ENCODE measurements at regions not wholly inside any gene's neighbourhood (a gene's known extent, or its start where the extent isn't known, plus 50 kb on each side); places are given as distances from the start of the nearest gene placed in this dataset.
"Not testable (repeated sequence)": the region's sequence is repeated elsewhere in the genome, so short reads cannot be mapped to it uniquely, and the experiment has no call there.

DNA sequence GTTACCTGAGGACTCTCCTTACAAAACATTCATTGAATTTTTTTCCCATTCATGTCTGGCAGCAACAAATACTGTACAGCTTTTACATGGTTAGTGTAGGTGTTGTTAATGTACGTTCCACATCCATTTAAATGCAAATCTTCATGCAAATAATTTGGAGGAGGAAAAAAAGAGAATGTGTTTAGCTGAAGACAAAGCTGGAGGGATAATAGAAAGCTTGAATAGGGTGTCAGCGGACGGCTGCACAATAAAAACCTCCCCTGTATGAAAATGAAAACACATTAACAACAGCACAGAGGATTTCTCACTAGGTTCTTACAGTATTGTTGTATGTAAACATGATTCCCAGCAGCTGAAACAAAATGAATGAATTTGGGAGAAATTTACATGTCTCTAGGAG, 231.5 kb downstream of the ZNF608 start:
- DNase-seq (ENCODE audit: low read depth, low spot score): no peak

DNA sequence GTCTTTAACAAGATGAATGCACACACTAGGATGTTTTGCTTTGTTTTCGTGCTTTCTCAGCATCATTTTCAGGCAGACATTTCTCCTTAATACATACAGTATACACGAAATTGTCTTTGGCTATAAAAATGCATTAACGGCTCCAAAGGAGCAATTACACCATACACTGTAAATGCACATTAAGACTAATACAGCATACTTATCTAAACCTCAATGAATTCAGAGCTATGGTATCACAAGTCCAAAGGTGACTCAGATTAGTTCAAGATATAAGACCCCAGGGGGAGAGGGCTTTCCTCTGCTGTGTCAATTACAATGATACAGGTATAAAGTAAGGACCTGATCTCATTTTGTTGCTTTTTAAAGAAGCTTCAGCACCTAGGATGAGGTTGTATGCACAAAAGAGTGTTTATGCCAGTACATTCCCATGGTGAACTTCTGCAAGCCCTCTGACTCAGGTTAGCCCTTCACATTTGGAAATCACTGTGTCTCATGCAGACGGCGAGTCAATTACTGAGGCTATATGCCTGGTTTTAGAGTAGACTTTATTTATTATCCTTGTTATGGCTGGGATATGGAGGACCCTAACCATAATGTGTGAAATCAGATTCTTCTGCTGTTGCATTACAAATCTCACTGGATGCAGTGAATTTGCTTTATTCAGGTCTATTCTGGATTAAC, 233.3 kb downstream of the ZNF608 start:
- no peak for DNase-seq (ENCODE audit: low read depth, low spot score)

DNA sequence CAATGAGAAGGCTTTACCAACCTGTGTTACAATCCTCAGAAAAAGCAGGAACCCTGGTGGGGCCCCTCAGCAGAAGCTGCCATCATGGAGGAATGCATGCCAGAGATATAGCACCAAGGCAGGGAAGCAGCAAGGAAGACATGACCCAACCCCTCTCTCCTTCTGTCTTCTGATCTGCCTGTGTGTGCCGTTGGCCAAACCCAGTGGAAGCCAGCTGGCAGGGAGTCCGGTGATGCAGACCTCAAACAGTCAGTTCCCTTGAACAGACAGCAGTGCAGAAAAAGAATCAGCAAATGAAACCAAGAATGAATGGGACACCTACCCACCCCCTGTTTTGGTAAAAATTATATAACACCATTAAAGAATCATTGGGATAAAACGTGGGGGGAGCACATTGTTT, 234.2 kb downstream of the ZNF608 start:
- no peak for DNase-seq (ENCODE audit: low read depth, low spot score)

DNA sequence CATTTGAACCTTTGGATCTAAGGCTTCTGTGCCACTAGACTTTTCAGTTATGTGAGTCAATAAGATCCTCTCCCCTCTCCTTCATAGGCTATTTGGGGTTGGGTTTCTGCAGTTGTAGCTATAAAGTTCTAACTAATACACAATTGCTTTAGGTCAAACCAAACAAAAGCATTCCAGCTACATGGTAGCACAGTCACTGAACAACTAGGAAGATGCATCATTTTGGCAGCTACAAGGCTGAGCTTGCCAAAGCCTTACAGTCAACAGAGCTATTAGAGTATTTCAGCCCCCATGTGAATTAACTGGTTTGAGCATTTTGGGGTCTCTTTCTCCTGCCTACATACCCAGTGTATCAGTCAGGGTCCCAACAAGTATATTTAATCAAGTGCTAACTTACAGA, 234.6 kb downstream of the ZNF608 start:
- no peak for DNase-seq (ENCODE audit: low read depth, low spot score)

- DNase-seq (ENCODE audit: low read depth, low spot score): no peak
These were observed 238.8 kb downstream of the ZNF608 start for GRCh38 chr5:124507688-124508087.

DNA sequence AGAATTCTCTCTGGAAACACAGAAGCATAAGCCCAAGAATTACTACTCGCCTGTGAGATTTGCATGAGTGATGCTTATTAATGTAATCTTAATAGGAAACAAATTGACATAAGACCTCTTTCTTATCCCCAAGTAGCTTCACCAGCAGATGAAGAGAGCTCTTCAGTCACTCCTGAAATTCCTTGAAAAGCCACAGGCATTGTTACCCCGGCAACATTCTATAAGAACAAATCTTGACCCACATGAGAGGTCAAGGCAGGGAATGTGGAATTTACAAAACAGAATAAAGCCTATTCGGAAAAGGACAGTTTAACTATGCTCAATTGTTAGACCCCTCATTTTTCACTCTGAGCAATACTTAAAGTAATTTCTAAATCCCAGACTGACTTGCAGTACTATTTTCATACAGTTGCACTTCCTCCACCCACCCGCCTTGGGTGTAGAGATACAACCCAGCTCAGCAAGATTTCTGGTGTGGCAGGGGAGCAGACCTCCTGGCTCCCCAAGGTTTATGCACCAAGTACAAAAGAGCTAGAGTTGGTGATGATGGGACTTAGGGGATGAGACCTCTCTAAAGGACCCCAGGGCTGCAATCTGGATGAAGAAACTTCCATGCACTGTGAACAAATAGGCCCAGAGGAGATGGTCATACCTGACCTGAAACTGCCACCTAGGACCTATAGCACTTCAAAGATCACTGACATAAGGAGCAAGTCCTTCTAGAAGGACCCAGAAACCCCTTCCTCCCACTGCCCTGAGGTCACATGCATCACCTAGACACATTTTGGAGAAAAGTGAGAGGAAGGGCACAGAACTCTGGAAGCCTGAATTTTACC, 242.1 kb downstream of the ZNF608 start:
- no peak for DNase-seq (ENCODE audit: low read depth, low spot score)

GRCh38 chr5:124502551-124502950, 243.9 kb downstream of the ZNF608 start:
- no peak for DNase-seq (ENCODE audit: low read depth, low spot score)

DNA sequence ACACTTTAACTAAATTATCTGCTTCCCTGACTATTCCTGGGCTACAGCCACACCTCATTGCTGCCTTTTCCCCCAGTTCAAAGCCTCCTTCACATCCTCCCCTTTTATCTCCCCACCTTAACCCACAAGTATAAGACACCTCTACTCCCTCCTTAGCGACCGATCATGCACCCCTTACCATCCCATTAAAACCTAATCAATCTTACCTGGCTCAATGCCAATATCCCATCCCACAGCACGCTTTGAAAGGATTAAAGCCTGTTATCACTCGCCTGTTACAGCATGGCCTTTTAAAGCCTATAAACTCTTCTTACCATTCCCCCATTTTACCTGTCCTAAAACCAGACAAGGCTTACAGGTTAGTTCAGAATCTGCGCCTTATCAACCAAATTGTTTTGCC, 246.6 kb downstream of the ZNF608 start:
- not testable (repeated sequence) for DNase-seq (ENCODE audit: low read depth, low spot score)

GRCh38 chr5:124496968-124497367, 249.5 kb downstream of the ZNF608 start:
- DNase-seq (ENCODE audit: low read depth, low spot score): not testable (repeated sequence)

DNA sequence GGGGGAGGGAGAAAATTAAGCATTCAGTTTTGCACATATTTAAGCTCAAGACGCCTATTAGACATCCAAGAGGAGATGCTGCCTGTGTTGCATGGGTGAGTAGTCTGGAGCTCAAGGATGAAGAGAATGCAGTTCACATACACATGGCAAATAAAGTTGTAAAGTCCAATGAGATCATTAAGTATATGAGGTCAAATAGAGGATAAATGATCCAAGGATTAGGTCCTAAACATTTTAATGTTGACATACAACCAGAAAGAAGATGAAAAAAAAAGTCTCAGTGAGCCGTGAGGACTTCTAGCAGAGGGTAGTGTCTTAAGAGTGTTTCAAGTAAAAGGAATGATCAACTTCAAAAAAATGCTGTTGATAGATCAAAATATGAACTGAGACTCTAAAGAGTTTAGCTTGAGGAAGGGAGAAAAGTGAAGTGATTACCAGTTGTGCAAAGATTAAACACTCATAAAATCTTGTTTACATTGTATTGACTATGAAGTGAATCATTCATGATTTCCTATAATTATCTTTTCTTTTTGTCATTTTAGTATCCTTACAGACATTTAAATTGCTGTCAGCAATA, 251.8 kb downstream of the ZNF608 start:
- no peak for DNase-seq (ENCODE audit: low read depth, low spot score)

DNA sequence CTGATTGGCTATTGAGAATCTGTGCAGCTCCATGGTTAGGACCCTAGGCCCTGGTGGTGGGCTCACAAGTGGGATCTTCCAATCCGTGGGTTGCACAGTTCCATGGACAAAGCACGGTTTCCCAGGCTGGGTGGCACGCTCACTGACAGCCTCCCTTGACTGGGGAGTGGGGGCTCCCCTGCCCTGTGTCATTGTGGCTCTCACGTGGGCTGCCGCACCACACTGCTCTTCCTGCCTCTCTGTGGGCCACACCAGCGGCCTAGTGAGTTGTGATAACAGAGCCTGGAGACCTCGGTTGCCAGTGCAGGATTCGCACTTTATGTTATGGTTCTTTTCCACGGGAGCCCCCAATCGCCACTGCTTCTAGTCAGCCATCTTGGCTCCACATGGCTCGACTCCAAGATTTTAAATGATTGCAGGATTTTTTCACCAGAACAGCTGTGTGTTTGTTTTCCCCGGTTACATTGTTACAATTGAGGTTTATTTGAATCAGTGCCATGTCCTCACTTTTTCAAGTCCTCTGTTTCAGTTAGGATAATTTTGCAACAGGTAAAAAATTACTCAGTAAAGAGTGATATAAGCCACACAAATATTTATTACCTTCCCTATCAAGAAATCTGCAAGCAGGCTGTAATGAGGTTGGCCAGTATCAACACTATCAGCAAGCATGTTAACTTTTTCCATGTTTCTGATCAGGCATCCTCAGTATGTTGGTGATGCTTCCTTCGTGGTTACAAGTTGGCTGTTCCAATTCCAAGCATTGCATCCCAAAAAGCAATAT, 253.8 kb downstream of the ZNF608 start:
- no peak for DNase-seq (ENCODE audit: low read depth, low spot score)

DNA sequence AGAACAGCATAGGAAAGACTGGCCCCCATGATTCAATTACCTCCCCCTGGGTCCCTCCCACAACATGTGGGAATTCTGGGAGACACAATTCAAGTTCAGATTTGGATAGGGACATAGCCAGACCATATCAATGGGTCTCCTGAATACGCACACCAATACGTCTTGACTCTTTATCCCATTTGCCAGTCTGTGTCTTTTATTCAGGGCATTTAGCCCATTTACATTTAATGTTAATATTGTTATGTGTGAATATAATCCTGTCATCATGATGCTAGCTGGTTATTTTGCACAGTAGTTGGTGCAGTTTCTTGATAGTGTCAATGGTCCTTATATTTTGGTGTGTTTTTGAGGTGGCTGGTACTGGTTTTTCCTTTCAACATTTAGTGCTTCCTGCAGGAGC, 256.1 kb downstream of the ZNF608 start:
- DNase-seq (ENCODE audit: low read depth, low spot score): not testable (repeated sequence)

DNA sequence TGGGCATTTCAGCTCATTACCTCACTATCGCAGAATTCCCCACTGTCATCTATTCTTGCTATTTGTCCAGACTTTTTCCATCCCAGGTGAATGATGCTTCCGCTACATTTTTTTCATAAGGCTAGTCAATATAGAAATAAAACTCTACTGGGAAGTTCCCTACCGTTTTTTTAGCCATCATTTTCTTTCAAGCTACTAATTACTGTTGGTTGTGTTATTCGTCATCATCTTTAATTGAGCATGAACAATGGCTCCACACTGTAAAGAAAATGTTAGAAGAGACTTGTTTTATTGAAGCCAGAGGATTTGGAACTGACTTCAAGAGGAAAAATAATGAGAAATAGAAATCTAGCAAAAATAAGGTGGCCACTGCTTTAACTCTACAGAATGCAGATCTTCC, 265.0 kb downstream of the ZNF608 start:
- no peak for DNase-seq (ENCODE audit: low read depth, low spot score)

DNA sequence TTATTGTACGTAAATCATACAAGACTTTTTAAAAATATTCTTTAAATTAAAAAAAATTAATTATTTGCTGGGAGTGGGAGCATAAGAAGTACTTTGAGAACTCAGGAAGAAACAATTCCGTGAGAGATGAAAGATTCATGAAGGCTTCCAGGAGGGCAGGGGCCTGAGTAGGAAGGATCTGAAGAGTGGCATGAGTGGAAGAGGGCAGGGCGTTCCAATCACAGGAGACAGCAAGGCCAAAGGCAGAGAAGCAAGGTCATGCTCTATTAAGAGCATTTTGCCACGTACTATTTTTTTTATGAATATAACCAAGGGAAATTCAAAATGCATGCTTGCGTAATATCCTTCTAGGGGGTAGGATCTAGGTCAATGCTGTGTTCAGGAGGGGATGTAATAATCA, 265.5 kb downstream of the ZNF608 start:
- no peak for DNase-seq (ENCODE audit: low read depth, low spot score)

- DNase-seq (ENCODE audit: low read depth, low spot score): no peak
These were observed 266.4 kb downstream of the ZNF608 start for GRCh38 chr5:124480022-124480421.

GRCh38 chr5:124478264-124478663, 268.2 kb downstream of the ZNF608 start:
- no peak for DNase-seq (ENCODE audit: low read depth, low spot score)

GRCh38 chr5:124477577-124477976, 268.9 kb downstream of the ZNF608 start:
- no peak for DNase-seq (ENCODE audit: low read depth, low spot score)

DNA sequence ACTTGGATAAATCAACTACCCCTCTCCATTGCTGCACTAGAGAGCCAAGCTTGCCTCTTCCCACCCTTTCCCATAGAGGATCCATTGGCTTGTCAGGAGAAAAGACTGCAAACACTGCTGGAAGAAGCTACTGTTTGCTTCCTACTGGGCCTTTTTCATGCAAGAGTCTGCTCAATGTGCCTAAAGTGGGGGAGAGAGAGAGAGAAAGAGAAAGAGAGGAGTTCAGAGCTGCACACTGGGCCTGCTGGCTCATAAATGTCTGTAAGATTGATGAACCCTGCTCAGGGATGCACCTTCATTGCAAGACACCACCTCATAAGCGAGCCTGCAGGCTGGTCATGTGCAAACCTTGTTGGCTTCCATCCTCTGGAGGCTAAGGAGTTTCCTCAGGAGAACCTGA, 269.4 kb downstream of the ZNF608 start:
- DNase-seq (ENCODE audit: low read depth, low spot score): no peak

DNA sequence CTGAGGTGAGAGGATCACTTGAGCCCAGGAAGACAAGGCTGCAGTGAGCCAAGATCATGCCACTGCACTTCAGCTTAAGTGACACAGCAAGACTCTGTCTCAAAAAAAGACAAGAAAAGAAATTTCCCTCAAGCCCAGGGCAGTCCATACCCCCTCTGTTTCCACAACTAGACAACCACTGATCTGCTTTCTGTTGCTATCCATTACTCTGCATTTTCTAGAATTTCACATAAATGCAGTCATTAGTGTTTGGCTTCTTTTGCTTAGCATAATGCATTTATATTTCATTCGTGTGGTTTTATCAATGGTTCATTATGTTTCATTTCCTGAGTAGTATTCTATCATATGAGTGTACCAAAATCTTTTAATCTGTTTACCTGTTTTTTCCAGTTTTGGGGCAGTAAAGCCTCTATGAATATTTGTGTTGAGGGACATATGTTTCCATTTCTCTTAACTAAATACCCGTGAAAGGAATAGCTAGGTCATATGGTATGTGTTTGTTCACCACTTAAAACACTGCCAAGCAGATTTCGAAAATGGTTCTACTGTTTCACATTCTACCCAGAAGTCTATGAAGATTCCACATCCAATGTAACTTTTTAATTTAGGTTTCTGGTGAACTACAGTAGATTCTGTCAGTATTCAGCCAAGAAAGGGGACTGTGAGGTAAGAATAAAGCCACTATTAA, 271.8 kb downstream of the ZNF608 start:
- DNase-seq (ENCODE audit: low read depth, low spot score): no peak

DNA sequence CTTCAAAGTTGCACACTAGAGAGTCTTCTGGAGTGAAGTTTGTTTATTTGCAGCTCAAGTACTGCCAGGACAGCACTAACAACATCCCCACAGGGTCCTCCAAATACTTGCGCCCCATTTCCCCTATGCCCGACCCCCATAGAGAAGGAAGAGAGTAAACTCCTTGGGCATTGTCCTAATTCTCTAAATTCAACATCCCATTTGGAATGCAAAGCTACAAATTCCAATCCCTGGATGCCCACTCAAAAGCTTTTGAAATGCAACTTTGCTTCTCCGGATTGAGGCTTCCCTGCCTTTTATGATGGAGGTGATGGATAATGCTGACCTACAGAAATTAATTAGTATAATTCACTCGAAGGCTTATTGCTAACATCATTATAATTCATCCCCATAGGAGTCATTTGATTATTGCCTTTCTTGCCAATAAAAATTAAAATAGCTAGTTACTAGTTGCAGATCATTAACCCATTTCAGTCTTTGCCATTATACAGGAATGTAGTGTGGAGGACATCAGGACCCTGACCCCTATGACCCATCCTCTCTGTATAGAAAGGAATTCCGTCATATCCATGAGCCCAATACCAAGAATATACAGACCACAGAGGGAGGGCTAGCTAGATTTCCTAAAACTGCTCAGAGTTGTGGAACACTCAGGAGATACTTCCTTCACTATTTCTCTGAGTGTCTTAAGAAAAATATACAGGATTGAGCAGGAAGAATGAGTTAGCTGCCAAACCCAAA, 277.6 kb downstream of the ZNF608 start:
- no peak for DNase-seq (ENCODE audit: low read depth, low spot score)

DNA sequence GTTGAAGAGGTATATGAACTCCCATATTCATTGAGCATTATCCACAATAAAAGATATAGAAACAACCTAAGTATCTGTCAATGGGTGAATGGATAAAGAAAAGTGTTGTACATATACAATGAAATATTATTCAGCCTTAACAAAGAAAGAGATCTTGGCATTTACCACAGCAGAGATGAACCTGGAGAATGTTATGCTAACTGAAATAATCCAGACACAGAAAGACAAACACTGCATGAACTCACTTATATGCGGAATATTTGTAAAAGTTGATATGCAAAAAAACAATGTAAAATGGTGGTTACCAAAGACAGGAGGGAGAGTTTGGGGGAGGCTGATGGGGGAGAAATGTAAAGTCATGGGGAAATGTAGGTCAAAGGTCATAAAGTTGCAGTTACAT, 278.7 kb downstream of the ZNF608 start:
- DNase-seq (ENCODE audit: low read depth, low spot score): no peak
